HG02610 (cell line): ENCODE measurements at regions not wholly inside any gene's neighbourhood (a gene's known extent, or its start where the extent isn't known, plus 50 kb on each side); places are given as distances from the start of the nearest gene placed in this dataset.

ENCODE experiments used
- ATAC-seq: cut with Tn5 transposase; IDR thresholded peaks from one replicate; pipeline ENCODE4 v1.9.1; 2021; ENCODE audit warnings: mild to moderate bottlenecking, moderate library complexity; ENCODE audit not compliant: unreplicated experiment

- ATAC-seq: no peak
Observed at GRCh38 chr1:4550941-4551340, 103.5 kb upstream of the AJAP1 start.

GRCh38 chr1:4551706-4552105 lies 102.7 kb upstream of the AJAP1 start:
- ATAC-seq: no peak

- ATAC-seq: no peak
Observed at GRCh38 chr1:4553761-4554160, 100.6 kb upstream of the AJAP1 start.

GRCh38 chr1:4554271-4554865 lies 100.0 kb upstream of the AJAP1 start:
- no peak for ATAC-seq

GRCh38 chr1:4557949-4558348 lies 96.5 kb upstream of the AJAP1 start:
- ATAC-seq: no peak

- no peak for ATAC-seq
Observed at GRCh38 chr1:4561205-4561604, 93.2 kb upstream of the AJAP1 start.

GRCh38 chr1:4562321-4562720 lies 92.1 kb upstream of the AJAP1 start:
- no peak for ATAC-seq

- no peak for ATAC-seq
Observed at GRCh38 chr1:4563586-4563985, 90.8 kb upstream of the AJAP1 start.

GRCh38 chr1:4564051-4564450 lies 90.4 kb upstream of the AJAP1 start:
- no peak for ATAC-seq

GRCh38 chr1:4565166-4565565 lies 89.2 kb upstream of the AJAP1 start:
- ATAC-seq: no peak

GRCh38 chr1:4565801-4566449 lies 88.5 kb upstream of the AJAP1 start:
- no peak for ATAC-seq

GRCh38 chr1:4571263-4571662 lies 83.1 kb upstream of the AJAP1 start:
- ATAC-seq: no peak

- no peak for ATAC-seq
Observed at GRCh38 chr1:4573526-4573925, 80.9 kb upstream of the AJAP1 start.

- no peak for ATAC-seq
Observed at GRCh38 chr1:4581807-4582206, 72.6 kb upstream of the AJAP1 start.

GRCh38 chr1:4584449-4584848 lies 70.0 kb upstream of the AJAP1 start:
- no peak for ATAC-seq

- ATAC-seq: no peak
Observed at GRCh38 chr1:4585216-4585615, 69.2 kb upstream of the AJAP1 start.

- no peak for ATAC-seq
Observed at GRCh38 chr1:4585705-4586104, 68.7 kb upstream of the AJAP1 start.

- no peak for ATAC-seq
Observed at GRCh38 chr1:4586611-4587160, 67.7 kb upstream of the AJAP1 start.

GRCh38 chr1:4587721-4588120 lies 66.7 kb upstream of the AJAP1 start:
- ATAC-seq: no peak

GRCh38 chr1:4590756-4591155 lies 63.7 kb upstream of the AJAP1 start:
- no peak for ATAC-seq

GRCh38 chr1:4591926-4592325 lies 62.5 kb upstream of the AJAP1 start:
- ATAC-seq: no peak

GRCh38 chr1:4593106-4593505 lies 61.3 kb upstream of the AJAP1 start:
- ATAC-seq: no peak
